Activated CD8-positive, alpha-beta T cell treated with anti-CD3 and anti-CD28 coated beads for 36 hours (primary cell): ENCODE measurements at regions not wholly inside any gene's neighbourhood (a gene's known extent, or its start where the extent isn't known, plus 50 kb on each side); places are given as distances from the start of the nearest gene placed in this dataset.
"Not testable (repeated sequence)": the region's sequence is repeated elsewhere in the genome, so short reads cannot be mapped to it uniquely, and the experiment has no call there.

ENCODE experiments used
- ATAC-seq: fragments of 200-7000 bp; cut with Tn5 transposase; one replicate; pipeline ENCODE4 v1.10.0; 2021; ENCODE audit warnings: mild to moderate bottlenecking, moderate library complexity
- CTCF ChIA-PET: fragments of 350-600 bp; sonication (Branson Sonifier 250); formaldehyde crosslinking; loops from one replicate; lab custom pipeline; 2021; ENCODE audit warnings: antibody characterized with exemption; lab: Charles Lee
- POLR2A ChIA-PET: fragments of 350-600 bp; sonication (Branson Sonifier 250); formaldehyde crosslinking; loops from one replicate; lab custom pipeline; 2021; ENCODE audit warnings: antibody characterized with exemption; lab: Charles Lee
- DNase-seq: peaks from one replicate; pipeline ENCODE4 v3.0.0-alpha.2; 2020
- H3K27ac Mint-ChIP-seq: one replicate; pipeline ENCODE4 v1.8.0; 2021; ENCODE audit warnings: mild to moderate bottlenecking, mixed read lengths
- H3K27me3 Mint-ChIP-seq: one replicate; pipeline ENCODE4 v1.8.0; 2021; ENCODE audit warnings: mixed read lengths
- H3K36me3 Mint-ChIP-seq: one replicate; pipeline ENCODE4 v1.8.0; 2021; ENCODE audit warnings: low read depth, mixed read lengths
- H3K4me1 Mint-ChIP-seq: one replicate; pipeline ENCODE4 v1.8.0; 2021; ENCODE audit warnings: low read depth, mixed read lengths
- H3K4me3 Mint-ChIP-seq: one replicate; pipeline ENCODE4 v1.8.0; 2021; ENCODE audit warnings: mild to moderate bottlenecking, moderate library complexity, mixed read lengths
- H3K9me3 Mint-ChIP-seq: one replicate; pipeline ENCODE4 v1.8.0; 2021; ENCODE audit warnings: mixed read lengths
- intact Hi-C: fragments of 100-400 bp; cut with micrococcal nuclease; formaldehyde crosslinking; loops from one replicate; pipeline ENCODE4 v1.10.0; 2022
- TF ChIP-seq, protein P1 (sequence below): fragments of 200-600 bp; IDR thresholded peaks from one replicate; pipeline ENCODE4 v1.8.0; 2022; ENCODE audit warnings: antibody characterized with exemption, mild to moderate bottlenecking

GRCh38 chr3:103269287-103269686 is 834.5 kb downstream of the ZPLD1 start:
- ATAC-seq (no peak), DNase-seq (no peak)
- no peaks in the 10 kb centered on the region for H3K4me1 Mint-ChIP-seq
- H3K4me3 Mint-ChIP-seq = no peak overlapping the region
- H3K9me3 Mint-ChIP-seq = peaks cover 10% of the 10 kb centered on the region
- no peak overlapping the region for H3K27ac Mint-ChIP-seq
- H3K27me3 Mint-ChIP-seq = no peaks in the 10 kb centered on the region
- TF ChIP-seq, protein P1, sequence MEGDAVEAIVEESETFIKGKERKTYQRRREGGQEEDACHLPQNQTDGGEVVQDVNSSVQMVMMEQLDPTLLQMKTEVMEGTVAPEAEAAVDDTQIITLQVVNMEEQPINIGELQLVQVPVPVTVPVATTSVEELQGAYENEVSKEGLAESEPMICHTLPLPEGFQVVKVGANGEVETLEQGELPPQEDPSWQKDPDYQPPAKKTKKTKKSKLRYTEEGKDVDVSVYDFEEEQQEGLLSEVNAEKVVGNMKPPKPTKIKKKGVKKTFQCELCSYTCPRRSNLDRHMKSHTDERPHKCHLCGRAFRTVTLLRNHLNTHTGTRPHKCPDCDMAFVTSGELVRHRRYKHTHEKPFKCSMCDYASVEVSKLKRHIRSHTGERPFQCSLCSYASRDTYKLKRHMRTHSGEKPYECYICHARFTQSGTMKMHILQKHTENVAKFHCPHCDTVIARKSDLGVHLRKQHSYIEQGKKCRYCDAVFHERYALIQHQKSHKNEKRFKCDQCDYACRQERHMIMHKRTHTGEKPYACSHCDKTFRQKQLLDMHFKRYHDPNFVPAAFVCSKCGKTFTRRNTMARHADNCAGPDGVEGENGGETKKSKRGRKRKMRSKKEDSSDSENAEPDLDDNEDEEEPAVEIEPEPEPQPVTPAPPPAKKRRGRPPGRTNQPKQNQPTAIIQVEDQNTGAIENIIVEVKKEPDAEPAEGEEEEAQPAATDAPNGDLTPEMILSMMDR = no peak
- POLR2A ChIA-PET = no interaction called here
- CTCF ChIA-PET = no interaction called here
- H3K36me3 Mint-ChIP-seq = no peaks in the 10 kb centered on the region
- intact Hi-C loops = no loop called here

- no peaks in the 10 kb centered on the region for H3K27me3 Mint-ChIP-seq
- DNase-seq (no peak), ATAC-seq (no peak)
- peaks cover 9% of the 10 kb centered on the region for H3K9me3 Mint-ChIP-seq
- no peak overlapping the region for H3K27ac Mint-ChIP-seq
- H3K36me3 Mint-ChIP-seq = no peaks in the 10 kb centered on the region
- TF ChIP-seq, protein P1 = no peak
- H3K4me1 Mint-ChIP-seq = no peaks in the 10 kb centered on the region
- H3K4me3 Mint-ChIP-seq = no peak overlapping the region
- ChIA-PET CTCF (no interaction called here), POLR2A (no interaction called here)
- intact Hi-C loops = no loop called here
These were observed 836.8 kb downstream of the ZPLD1 start for GRCh38 chr3:103271575-103271974.

DNA sequence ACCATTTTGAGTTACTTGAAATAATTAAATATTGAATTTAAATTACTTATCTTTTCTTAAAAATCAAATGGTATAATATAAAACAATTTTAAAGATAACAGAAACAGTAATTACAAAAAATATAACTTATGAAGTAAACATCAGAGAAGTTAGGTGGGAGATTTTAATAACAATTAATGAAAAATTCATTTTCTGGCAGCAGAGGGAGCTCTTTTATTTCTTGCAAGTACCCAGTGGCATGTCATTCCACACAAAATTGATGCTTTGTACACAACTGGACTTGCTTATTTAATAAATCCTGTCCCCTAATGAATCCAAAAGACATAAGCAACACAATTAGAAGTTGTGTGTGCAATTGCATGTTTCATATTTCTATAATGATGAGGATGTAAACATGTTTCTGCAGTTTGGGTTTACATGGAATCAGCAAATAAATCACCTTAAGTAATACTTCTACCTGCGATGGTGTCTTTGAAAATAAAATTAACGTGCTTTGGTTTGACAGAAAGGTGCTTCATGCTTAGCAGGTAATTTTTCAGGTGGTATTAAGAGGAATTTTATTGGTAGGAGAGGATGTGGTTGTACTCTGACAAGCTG is 861.3 kb downstream of the ZPLD1 start:
- no peaks in the 10 kb centered on the region for H3K9me3 Mint-ChIP-seq
- H3K27ac Mint-ChIP-seq = no peak overlapping the region
- DNase-seq = no peak
- ChIA-PET CTCF (no interaction called here), POLR2A (no interaction called here)
- TF ChIP-seq, protein P1 = peak; percentile 28
- no peak for ATAC-seq
- H3K4me3 Mint-ChIP-seq = no peak overlapping the region
- no peaks in the 10 kb centered on the region for H3K27me3 Mint-ChIP-seq
- no peaks in the 10 kb centered on the region for H3K4me1 Mint-ChIP-seq
- intact Hi-C loops = no loop called here
- H3K36me3 Mint-ChIP-seq = no peaks in the 10 kb centered on the region

GRCh38 chr3:103297502-103297901 is 862.7 kb downstream of the ZPLD1 start:
- H3K9me3 Mint-ChIP-seq, H3K36me3 Mint-ChIP-seq, H3K4me3 Mint-ChIP-seq, POLR2A ChIA-PET, H3K4me1 Mint-ChIP-seq, CTCF ChIA-PET, H3K27ac Mint-ChIP-seq, DNase-seq, intact Hi-C loops, ATAC-seq, H3K27me3 Mint-ChIP-seq: not testable (repeated sequence)

DNA sequence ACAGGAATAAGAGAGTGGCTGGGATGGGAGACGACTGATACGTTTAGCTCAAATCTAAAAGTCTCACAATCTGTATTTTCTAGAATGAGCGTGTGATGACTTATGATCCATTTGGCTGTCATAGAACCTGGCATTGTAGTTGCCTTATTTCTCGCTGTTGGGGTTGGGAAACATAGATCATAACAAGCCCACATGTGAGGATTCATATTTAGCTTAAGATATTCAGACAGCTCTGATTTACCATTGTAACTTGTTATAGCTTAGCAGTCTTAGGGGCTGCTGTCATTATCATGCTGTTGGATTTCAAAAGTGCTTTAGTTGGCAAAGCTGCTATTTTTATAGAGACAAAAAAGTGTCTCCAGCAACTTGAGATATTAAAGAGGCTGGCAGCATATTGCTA is 871.3 kb downstream of the ZPLD1 start:
- Mint-ChIP-seq H3K27me3 (no peaks in the 10 kb centered on the region), H3K9me3 (no peaks in the 10 kb centered on the region), H3K4me1 (no peaks in the 10 kb centered on the region), H3K36me3 (no peaks in the 10 kb centered on the region), H3K27ac (no peak overlapping the region), H3K4me3 (no peak overlapping the region)
- ATAC-seq (no peak), DNase-seq (no peak)
- ChIA-PET CTCF (no interaction called here), POLR2A (no interaction called here)
- TF ChIP-seq, protein P1 = no peak
- intact Hi-C loops = no loop called here

- H3K27ac Mint-ChIP-seq = no peak overlapping the region
- no peak overlapping the region for H3K4me3 Mint-ChIP-seq
- TF ChIP-seq, protein P1 = no peak
- DNase-seq (no peak), ATAC-seq (no peak)
- POLR2A ChIA-PET = no interaction called here
- no peaks in the 10 kb centered on the region for H3K27me3 Mint-ChIP-seq
- H3K4me1 Mint-ChIP-seq = no peaks in the 10 kb centered on the region
- intact Hi-C loops = no loop called here
- no peaks in the 10 kb centered on the region for H3K9me3 Mint-ChIP-seq
- CTCF ChIA-PET = no interaction called here
- H3K36me3 Mint-ChIP-seq = no peaks in the 10 kb centered on the region
These were observed 874.1 kb downstream of the ZPLD1 start for GRCh38 chr3:103308921-103309320.
